ENCODE measurements at regions not wholly inside any gene's neighbourhood (a gene's known extent, or its start where the extent isn't known, plus 50 kb on each side); places are given as distances from the start of the nearest gene placed in this dataset.

DNA sequence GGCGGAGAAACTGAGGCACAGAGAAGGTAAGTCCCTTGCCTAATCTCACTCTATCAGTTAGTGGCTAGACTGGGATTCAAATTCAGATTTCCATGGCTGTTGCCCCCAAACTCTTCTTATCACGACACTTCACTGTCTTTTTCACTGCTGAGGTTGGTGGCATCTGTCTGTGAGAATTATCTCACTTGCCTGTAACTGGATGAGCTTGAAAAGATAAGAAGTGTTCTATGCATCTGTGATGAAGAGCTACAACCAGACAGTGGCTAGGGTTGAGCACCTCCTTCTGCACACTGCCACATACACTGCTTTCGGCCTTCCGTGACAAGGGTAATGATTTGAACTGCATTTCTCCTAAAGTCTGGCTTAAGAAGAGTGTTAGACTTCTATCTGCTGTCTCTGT, 107.9 kb upstream of the TEX13D start:
- TF ChIP-seq, protein P1, sequence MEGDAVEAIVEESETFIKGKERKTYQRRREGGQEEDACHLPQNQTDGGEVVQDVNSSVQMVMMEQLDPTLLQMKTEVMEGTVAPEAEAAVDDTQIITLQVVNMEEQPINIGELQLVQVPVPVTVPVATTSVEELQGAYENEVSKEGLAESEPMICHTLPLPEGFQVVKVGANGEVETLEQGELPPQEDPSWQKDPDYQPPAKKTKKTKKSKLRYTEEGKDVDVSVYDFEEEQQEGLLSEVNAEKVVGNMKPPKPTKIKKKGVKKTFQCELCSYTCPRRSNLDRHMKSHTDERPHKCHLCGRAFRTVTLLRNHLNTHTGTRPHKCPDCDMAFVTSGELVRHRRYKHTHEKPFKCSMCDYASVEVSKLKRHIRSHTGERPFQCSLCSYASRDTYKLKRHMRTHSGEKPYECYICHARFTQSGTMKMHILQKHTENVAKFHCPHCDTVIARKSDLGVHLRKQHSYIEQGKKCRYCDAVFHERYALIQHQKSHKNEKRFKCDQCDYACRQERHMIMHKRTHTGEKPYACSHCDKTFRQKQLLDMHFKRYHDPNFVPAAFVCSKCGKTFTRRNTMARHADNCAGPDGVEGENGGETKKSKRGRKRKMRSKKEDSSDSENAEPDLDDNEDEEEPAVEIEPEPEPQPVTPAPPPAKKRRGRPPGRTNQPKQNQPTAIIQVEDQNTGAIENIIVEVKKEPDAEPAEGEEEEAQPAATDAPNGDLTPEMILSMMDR (IDR thresholded peaks at IDR 0.05): no peak
- TF ChIP-seq POLR2A (IDR thresholded peaks at IDR 0.05): no peak
